ENCODE measurements at regions not wholly inside any gene's neighbourhood (a gene's known extent, or its start where the extent isn't known, plus 50 kb on each side); places are given as distances from the start of the nearest gene placed in this dataset.

DNA sequence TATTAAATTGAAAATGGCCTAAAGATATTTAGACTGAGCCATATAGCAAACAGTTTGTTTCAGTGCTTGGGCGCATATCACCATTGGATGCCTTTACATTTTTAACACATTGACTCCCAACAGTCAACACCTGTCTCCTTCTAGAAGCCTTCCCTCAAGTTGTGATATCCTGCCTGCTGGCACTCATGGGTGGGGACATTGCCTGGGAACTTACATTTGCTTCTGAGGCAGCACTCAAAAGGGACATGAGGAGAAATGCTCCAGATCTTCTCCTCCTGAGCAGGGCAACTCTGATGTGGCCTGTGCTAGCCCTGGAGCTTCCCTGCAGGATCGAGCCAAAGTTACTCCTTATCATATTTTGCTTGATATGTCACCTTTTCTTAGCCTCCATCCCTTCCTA, 392.2 kb downstream of the CDH7 start:
- FAIRE-seq = no peak

DNA sequence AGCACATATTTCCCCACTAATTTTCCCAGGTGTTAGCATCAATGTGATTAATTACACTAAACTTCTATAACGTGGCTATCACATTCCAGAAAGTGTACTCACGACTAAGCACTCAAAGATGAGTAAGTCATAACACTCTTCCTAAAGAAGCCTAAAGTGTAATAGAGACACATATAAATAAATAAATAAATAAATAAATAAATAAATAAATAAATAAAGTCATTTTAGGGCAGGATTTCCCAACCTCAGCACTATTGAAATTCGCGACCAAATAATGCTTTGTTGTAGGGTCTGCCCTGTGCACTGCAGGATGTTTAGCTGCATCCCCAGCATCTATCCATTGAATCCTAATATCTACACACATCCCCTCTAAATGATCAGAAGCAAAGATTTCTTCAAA, 390.9 kb downstream of the CDH7 start:
- no peak for FAIRE-seq
- DNase-seq (ENCODE audit: low spot score) = no peak

More for the DNA sequence above, 392.2 kb downstream of the CDH7 start:
- DNase-seq (ENCODE audit: low spot score) = no peak

DNA sequence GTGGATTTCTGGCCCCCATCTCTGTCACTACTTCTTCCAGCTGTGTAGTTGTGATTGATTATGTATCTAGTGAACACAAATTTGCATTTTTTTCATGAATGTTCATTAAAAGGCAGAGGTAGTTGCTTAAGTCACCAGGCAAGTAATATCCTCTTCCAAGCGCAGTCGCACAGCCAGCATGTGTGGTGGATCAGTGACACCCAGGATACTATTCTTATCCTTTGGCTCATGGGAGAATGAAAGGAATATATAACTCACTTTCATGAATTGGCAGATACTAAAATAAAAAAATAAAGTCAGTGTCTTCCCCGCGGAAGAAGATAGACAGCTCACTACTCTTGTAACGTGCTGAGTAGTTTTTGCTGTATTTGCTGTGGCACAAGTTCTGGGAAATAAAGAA, 387.8 kb downstream of the CDH7 start:
- DNase-seq (ENCODE audit: low spot score) (no peak), FAIRE-seq (no peak)

DNA sequence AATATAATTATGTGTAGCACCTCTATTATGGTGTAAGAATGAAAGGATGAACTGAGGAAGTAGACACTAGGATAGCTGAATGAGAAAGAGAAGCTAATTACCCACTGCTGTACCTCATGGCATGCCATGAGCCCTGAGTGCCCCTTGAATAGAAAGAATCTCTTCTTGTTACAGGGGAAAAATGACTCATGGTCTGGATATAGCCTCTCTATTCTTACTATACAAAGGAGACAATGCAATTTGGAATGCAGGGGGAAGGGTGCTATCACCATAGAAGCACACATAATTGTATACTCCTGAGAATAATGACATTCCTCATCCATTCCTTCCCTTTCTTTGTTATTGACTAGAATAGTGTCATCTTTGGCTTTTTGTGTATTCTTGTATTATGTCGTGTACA, 385.2 kb downstream of the CDH7 start:
- no peak for FAIRE-seq
- peak; percentile 42 for DNase-seq (ENCODE audit: low spot score)

DNA sequence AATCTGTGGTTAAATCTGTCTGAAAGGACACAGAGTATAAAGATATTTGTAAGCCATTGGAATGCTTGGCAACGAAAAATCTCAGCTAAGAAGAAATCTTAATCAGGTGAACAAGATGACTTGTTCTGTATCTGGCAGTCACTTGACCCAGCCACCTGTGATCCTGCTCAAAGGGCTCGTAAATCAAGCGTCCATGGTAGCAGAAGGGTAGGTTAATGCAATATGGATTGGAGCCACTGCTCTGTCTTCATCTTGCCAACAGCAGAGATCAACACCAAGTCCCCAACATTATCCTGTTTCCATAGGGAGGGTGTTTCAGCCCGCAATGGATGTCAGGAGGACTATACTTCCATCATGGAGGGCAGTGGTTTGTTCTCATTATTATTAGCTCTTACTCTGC, 378.4 kb downstream of the CDH7 start:
- no peak for DNase-seq (ENCODE audit: low spot score)
- no peak for FAIRE-seq

DNA sequence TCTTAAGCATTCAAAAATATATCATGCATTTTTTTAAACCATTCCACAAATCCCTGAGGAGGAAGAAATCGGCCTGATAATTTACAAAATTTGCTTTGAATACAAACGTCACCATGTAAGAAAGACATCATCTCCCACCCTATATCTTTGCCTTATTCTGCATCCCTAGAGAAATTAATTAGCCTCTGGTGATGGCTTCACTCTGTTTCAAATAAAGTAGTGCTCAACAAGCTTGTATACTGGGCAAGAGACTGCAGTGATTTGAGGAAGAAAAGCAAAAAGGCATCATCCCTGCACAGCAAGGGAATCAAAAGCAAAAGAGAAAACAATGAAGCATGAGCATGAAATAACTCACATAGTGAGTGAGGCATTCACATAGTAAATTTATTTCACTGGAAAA, 375.5 kb downstream of the CDH7 start:
- FAIRE-seq = no peak

DNA sequence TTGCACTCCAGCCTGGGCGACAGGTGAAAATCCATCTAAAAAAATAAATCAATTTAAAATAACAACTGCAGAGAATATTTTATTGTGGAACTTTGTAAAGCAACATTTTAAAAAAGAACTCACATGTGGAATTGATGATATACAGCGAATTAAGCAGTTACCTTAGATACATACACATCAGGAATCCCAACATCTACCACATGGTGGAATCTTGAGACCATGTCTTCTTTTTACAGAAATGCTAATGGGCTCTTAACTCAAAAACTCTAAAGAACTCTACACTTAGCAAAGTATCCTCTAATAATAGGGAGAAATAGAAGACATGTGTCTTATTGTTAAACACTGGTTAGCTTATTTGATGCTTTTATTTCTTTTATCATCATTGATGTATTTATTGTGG, 373.6 kb downstream of the CDH7 start:
- no peak for FAIRE-seq
- DNase-seq (ENCODE audit: low spot score) = no peak

More for the DNA sequence above, 375.5 kb downstream of the CDH7 start:
- no peak for DNase-seq (ENCODE audit: low spot score)

DNA sequence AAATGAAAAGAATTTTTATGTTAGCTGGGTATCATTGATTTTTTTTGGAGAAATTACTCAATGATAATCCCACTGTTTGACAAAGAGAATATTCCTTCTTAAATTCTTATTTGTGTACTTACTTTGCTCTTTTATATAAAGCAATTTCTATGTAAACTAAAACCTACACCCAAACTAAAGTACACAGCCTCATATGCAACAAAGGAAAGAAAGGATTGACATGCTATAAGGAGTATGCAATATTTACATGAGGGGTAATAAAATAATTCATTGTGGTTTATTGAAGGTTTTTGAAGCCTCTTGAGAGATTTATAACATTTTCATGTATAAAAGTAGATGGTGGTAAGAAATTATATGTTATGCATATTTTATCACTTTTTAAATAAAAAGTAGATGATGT, 368.5 kb downstream of the CDH7 start:
- FAIRE-seq (no peak), DNase-seq (ENCODE audit: low spot score) (no peak)

DNA sequence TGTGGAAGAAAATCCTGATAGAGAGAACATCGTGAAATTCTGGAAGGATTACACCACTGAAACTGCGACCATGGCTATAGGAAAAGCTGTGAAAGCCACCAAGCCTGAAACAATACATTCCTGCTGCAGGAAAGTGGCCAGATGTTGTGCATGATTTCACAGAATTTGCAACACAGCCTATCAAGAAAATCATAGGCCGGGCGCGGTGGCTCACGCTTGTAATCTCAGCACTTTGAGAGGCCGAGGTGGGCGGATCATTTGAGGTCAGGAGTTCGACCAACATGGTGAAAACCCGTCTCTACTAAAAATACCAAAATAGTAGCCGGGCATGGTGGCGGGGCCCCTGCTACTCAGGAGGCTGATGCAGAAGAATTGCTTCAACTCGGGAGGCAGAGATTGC, 360.2 kb downstream of the CDH7 start:
- no peak for DNase-seq (ENCODE audit: low spot score)
- no peak for FAIRE-seq

DNA sequence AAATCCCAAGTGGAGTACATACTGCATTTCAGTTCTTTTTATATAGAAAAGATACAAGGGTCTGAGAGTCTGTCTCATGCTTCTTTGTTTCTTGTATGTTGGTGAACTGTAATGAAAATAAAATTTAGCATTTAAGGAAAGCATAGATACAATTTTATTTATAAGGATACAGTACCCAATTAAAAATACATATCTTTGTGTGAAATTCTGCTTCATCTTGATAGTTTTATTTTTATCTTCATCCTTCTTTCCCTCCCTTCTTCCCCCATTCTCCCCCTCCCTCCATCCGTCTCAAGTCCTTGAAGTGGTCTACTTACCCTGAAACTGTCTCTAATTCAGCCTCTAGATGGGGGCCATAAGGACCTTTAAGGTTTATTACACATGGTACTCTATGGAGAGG, 359.8 kb downstream of the CDH7 start:
- no peak for DNase-seq (ENCODE audit: low spot score)
- FAIRE-seq = no peak

DNA sequence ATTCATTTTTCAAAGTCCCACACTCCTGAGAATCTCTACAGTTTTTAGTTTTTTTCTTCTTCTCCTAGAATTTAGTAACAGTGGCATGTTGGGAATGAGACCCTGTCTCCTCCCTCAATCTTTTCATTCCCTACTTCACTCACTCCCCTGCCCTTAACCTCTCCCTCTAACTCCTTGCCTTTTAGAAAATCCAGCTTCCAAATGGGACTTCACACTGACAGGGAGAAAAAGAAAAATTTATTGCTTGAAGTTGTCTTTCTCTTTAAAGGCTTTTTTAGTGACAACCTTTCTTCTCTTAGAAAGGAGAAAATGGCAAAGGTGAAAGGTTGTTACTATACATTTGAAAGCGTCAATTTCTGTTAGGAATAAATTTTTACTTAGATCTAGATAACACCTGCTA, 359.2 kb downstream of the CDH7 start:
- no peak for DNase-seq (ENCODE audit: low spot score)
- no peak for FAIRE-seq

DNA sequence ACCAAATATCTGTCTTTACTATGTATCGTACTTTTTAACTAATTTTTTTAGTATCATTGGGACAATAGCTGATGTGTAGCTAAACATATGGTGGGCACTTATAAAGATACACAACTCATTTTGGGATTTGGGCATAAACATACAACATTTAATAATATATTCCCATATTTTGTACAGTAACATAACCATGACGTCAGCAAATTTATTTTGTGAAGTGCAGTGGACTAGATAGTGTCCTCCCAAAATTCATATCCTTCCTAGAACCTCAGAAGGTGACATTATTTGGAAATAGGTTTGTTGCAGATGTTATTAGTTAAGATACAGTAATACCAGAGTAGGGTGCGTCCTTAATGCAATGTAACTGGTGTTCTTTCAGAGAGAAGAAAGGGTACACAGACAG, 356.7 kb downstream of the CDH7 start:
- FAIRE-seq = no peak
- DNase-seq (ENCODE audit: low spot score) = no peak

DNA sequence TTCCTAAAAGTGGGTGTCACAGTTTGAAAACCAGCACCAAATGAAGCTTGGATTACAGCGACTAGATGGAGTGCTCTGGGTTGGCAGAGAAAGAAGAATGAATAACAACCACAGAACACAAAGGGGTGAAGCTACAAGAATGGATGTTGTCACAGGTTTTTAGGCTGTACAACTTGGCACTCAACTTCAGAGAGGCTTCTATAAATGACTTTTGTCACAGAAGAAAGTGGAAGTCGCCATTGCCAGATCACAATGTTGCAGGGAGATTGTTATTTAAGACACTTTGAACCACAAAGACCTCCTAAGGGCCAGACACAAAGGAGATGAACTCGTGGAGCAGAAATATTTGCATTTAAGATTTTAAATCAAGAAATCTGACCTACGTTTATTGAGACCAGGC, 354.2 kb downstream of the CDH7 start:
- no peak for FAIRE-seq
- DNase-seq (ENCODE audit: low spot score) = no peak

DNA sequence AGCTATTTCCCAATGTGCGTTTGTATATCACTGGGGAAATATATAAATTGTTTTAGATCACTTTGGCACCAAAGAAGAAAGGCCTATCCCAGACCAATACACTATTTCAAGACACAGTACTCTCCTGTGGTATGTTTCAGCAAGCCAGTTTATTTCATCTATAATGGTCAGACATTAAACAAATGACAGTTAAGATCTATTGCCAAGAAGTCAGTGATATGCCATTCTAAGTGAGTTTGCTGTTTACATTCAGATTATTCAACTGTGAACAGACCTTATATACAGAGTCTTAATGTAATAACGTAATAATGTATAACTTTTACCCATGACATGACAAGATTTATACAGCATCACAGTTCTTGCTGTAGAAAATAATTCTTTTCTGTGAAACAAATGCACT, 352.7 kb downstream of the CDH7 start:
- no peak for FAIRE-seq
- no peak for DNase-seq (ENCODE audit: low spot score)

DNA sequence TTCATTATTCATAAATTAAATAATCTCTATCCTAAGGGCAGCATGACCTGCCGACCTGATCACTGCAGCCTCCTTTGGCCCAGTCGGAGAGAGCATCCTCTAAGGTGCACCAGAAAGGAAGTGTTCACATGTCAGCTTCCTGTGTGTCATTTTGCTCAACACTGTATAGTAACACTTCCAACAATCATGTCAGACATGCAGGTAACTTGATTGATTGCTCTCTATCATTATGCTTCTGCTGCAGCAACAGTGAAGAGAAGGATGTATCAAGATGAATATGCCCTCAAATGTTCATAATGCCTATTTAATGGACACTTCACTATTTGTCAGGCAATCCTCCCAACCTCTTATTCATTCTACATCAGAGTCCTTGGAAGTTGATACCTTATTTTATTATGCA, 332.3 kb downstream of the CDH7 start:
- no peak for DNase-seq (ENCODE audit: low spot score)
- FAIRE-seq = no peak

DNA sequence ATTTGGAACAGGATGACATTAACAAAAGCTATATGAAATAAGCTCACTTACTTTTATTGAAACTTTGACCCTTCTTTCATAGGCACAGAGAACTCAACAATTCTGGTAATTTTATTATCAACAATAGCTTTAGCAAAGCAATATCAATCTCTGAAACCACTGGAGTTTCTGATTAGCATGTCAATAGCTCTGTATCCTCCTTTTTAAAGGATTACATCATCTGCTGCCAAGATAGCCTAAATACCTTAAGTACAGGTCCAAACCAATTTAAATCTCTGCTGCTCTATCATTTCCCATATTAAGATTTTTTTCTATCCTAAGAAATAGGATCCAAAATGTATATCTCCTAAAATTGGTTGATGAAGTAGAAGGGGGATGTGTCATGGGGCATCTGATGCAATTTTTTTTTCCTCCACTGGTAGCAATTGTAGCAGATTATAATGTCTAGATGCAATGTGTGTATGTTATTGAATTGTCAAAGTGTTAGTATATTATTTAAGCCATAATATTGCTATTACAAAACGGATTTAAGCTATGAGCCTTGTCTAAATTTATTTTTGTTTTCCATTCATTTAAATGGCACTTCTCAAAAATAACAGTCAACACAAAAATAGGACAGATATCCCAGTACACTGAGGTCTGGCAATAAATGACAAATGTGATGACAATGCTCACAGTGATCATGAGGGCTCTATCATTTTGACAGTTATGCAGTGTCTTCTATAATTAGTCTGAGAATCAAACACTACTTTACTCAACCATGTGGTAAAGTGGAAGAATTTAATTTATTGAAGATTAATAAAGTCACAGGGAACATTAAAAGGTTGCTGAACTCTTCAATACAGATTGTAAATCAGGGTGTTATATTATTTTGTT, 328.4 kb downstream of the CDH7 start:
- FAIRE-seq = no peak
- no peak for DNase-seq (ENCODE audit: low spot score)

DNA sequence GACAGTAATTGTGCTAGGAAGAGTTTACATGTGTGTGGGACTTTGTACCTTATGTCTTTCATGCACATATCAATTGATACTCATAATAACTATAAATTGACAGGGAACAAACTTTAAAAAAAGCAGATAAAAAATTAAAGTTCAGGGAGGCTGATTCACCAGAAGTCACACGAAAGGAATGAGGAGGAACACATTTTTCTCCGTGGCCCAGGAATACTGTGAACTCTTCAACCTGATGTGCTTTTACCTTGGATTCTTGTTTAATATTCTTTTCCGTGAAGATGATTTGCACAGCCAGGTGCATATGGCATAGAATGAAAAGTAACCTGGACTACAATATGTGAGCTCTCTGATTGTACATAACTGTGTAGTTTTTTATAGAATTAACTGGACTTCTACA, 326.3 kb downstream of the CDH7 start:
- FAIRE-seq = no peak
- DNase-seq (ENCODE audit: low spot score) = no peak

DNA sequence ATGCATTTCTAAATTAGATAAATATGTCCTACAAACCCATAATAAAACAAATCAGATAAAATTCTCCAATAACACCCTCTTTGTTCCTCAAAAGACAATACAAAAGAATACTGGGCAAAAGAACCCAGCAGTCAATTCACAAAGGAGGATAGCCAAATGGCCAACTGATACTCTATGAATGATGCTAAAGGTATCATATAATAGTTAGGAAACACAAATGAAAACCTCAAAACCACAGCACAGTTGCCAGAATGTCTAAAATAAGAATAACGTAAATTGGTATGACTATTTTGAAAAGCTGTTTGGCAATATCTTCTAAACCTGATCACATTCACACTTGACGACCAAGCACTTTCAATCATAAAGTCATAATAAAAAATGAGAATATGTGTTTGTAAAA, 315.4 kb downstream of the CDH7 start:
- no peak for FAIRE-seq

DNA sequence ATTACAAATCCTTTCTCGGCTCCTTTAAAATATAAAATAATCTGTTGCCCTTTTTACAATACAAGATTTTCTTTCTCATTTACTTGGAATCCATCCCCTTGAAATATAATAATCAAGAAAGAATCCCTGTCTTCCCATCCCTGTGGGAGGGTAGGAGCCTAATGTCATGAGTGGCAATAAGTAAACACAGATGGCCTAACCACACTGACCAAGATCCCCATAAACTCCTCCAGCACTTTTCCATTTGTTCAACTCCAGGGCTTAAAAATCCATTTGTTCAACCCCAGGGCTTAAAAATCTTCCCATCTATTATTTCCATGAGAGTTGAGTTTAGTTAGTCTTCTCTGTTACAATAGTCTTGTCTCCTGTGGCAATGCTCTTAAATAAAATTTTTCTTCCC, 297.6 kb downstream of the CDH7 start:
- FAIRE-seq = no peak
- peak; percentile 8 for DNase-seq (ENCODE audit: low spot score)

More for the DNA sequence above, 315.4 kb downstream of the CDH7 start:
- DNase-seq (ENCODE audit: low spot score) = no peak

DNA sequence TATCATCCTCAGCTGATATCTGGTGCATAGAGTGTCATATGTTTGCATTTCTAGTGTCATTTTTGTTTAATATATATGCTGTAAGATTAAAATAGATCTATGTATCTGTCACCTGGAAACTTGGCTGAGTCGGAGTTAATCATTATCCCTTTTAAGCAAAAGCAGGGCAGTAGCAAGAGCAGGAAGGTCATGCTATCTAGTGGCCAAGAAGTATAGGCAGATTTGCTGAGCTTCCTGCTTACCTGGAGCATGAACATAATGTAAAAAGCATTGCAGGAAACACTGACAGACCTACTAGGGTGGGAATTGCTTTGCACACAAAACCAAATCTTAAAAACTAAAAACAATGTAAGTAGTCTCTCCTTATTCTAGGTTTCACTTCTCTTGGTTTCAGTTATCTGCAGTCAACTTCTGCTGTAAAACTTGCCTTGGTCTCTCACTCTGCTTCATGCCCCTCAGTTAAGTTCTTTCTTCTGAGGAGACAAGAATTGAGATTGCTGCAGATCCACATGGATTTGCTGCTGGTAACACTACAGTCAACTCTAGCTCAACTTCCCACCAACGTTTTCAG, 295.3 kb downstream of the CDH7 start:
- DNase-seq (ENCODE audit: low spot score) = no peak
- no peak for FAIRE-seq

DNA sequence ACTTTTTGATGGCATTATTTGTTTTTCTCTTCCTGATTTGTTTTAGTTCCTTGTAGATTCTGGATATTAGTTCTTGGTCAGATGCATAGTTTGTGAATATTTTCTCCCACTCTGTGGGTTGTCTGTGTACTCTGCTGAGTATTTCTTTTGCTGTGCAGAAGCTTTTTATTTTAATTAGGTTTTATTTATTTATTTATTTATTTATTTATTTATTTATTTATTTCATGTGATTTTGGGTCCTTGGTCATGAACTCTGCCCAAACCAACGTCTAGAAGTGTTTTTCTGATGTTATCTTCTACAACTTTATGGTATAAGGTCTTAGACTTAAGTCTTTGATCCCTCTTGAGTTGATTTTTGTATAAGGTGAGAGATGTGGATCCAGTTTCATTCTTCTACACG, 292.2 kb downstream of the CDH7 start:
- no peak for DNase-seq (ENCODE audit: low spot score)
- FAIRE-seq = no peak

DNA sequence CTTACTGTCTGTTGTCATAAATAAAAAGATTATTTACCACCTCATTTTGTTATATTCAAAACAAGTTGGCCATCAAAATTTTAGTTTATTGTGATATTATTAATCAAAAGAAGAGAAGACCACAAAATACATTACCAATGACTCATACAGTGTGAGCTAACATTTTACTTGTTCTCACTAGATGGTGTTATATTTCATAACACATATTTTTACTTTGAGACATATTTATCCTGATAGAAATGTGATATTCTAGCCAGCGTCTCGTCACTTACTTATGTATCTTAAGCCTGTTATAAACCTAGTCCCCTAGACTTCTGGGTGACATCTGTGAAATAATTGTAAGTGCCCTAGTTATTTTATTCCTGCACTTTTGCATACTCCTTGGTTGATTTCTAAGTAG, 263.2 kb downstream of the CDH7 start:
- FAIRE-seq (no peak), DNase-seq (ENCODE audit: low spot score) (peak; percentile 3)

DNA sequence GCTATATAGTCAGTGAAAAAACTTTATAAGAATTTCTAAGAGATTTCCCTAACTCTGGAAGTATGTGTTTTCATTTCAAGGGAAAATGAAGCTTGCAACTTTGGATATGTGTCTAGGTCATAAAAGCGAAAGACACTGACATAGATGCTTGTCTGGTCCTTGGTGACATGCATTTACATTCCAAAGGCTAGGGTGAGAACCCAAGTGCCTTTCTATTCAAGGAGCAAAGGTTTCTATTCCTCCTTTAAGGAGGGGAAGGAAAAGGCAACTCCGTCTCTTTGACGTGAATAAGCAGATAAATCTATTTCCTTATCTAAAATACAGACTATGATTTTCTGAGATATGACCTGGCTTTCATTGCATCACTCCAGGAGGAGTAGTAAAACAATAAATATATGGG, 261.1 kb downstream of the CDH7 start:
- no peak for DNase-seq (ENCODE audit: low spot score)
- no peak for FAIRE-seq
